SK-N-SH (cell line): ENCODE measurements at regions not wholly inside any gene's neighbourhood (a gene's known extent, or its start where the extent isn't known, plus 50 kb on each side); places are given as distances from the start of the nearest gene placed in this dataset.

Source experiments
- CTCF ChIA-PET: fragments of 300-600, 350-600 bp; formaldehyde crosslinking; extraction: SDS; loops from one replicate; lab custom pipeline; 2021; lab: Yijun Ruan, JAX
- POLR2A ChIA-PET: fragments of 350-600 bp; sonication (Branson Sonifier 250); formaldehyde crosslinking; extraction: SDS; loops from one replicate; lab custom pipeline; 2020; ENCODE audit warnings: antibody characterized with exemption, inconsistent platforms; lab: Yijun Ruan, JAX
- DNase-seq: peaks from one replicate; pipeline ENCODE4 v3.0.0; 2012
- H2AFZ ChIP-seq: fragments of 200-600 bp; sonication (generic); 2 replicates; pipeline ENCODE4 v1.8.1; 2016; ENCODE audit warnings: antibody characterized with exemption, mild to moderate bottlenecking, low read depth
- H3F3A ChIP-seq: fragments of 200-600 bp; sonication (generic); replicated peaks from 2 replicates; pipeline ENCODE3; 2016; ENCODE audit warnings: antibody characterized with exemption, mild to moderate bottlenecking; ENCODE audit not compliant: insufficient read depth
- H3K27ac ChIP-seq, 2 experiments: fragments of 200-500 bp in 1 of 2; fragments of 200-600 bp in 1 of 2; sonication (Bioruptor generic) in 1 of 2; sonication (generic), shearing (Covaris generic) in 1 of 2; 2 replicates each; pipeline versions ENCODE4 v1.5.1 to v1.6.1; 2014 to 2016; ENCODE audit warnings: low read depth in 2 of 2, inconsistent platforms in 1 of 2, low read length in 1 of 2, mild to moderate bottlenecking in 1 of 2, mixed read lengths in 1 of 2
- H3K27me3 ChIP-seq: fragments of 200-600 bp; sonication (generic), shearing (Covaris generic); 2 replicates; pipeline ENCODE4 v1.6.1; 2016; ENCODE audit warnings: mixed run types; ENCODE audit not compliant: insufficient read depth
- H3K36me3 ChIP-seq, 2 experiments: fragments of 200-500 bp in 1 of 2; fragments of 200-600 bp in 1 of 2; sonication (Bioruptor generic) in 1 of 2; sonication (generic) in 1 of 2; replicated peaks in 1 of 2; 2 replicates each; pipeline versions ENCODE3 to v1.5.1; 2014 to 2016; ENCODE audit warnings: low read length in 1 of 2, mild to moderate bottlenecking in 1 of 2; ENCODE audit not compliant: insufficient read depth in 2 of 2, control insufficient read depth in 1 of 2
- H3K4me1 ChIP-seq, 2 experiments: fragments of 200-500 bp in 1 of 2; fragments of 200-600 bp in 1 of 2; sonication (Bioruptor generic) in 1 of 2; sonication (generic), shearing (Covaris generic) in 1 of 2; 2 replicates each; pipeline versions ENCODE4 v1.5.1 to v1.6.1; 2014 to 2016; ENCODE audit warnings: low read depth in 1 of 2, low read length in 1 of 2, mixed run types in 1 of 2; ENCODE audit not compliant: insufficient read depth in 2 of 2, control insufficient read depth in 1 of 2
- H3K4me2 ChIP-seq: fragments of 200-600 bp; sonication (generic), shearing (Covaris generic); 2 replicates; pipeline ENCODE4 v1.6.1; 2017; ENCODE audit warnings: mixed run types
- H3K4me3 ChIP-seq, 2 experiments: fragments of 200-500 bp in 1 of 2; fragments of 200-600 bp in 1 of 2; sonication (Bioruptor generic) in 1 of 2; sonication (generic), shearing (Covaris generic) in 1 of 2; 2 replicates each; pipeline versions ENCODE4 v1.5.1 to v1.8.1; 2014 to 2016; ENCODE audit warnings: low read depth in 2 of 2, inconsistent platforms in 1 of 2, low read length in 1 of 2, mild to moderate bottlenecking in 1 of 2, mixed read lengths in 1 of 2, moderate library complexity in 1 of 2
- H3K79me2 ChIP-seq: fragments of 200-600 bp; sonication (generic); 2 replicates; pipeline ENCODE4 v1.8.1; 2017; ENCODE audit warnings: mild to moderate bottlenecking; ENCODE audit not compliant: insufficient read depth
- H3K9ac ChIP-seq: fragments of 200-600 bp; sonication (generic); 2 replicates; pipeline ENCODE4 v1.6.1; 2017; ENCODE audit warnings: mixed run types
- H3K9me2 ChIP-seq: fragments of 200-600 bp; sonication (generic); 2 replicates; pipeline ENCODE4 v1.6.1; 2017; ENCODE audit warnings: mixed run types
- H3K9me3 ChIP-seq: fragments of 200-600 bp; sonication (generic); 2 replicates; pipeline ENCODE4 v1.6.1; 2017; ENCODE audit warnings: mixed run types, mild to moderate bottlenecking, moderate library complexity
- H4K20me1 ChIP-seq: fragments of 200-600 bp; sonication (generic); 2 replicates; pipeline ENCODE4 v1.6.1; 2017; ENCODE audit warnings: mild to moderate bottlenecking, mixed run types; ENCODE audit not compliant: insufficient read depth
- CHD2 ChIP-seq: fragments of 150-350 bp; IDR thresholded peaks from 2 replicates; pipeline ENCODE4 v1.6.1; 2018; ENCODE audit warnings: low read length; ENCODE audit not compliant: partially characterized antibody
- CTCF ChIP-seq: fragments of 200-600 bp; sonication (generic); IDR thresholded peaks from 2 replicates; pipeline ENCODE4 v1.6.1; 2017; ENCODE audit warnings: antibody characterized with exemption, mild to moderate bottlenecking, moderate library complexity
- ELF1 ChIP-seq: IDR thresholded peaks from 2 replicates; pipeline ENCODE4 v1.4.0; 2012
- EZH2phosphoT487 ChIP-seq: fragments of 200-600 bp; sonication (generic); IDR thresholded peaks from 2 replicates; pipeline ENCODE4 v1.6.1; 2017; ENCODE audit warnings: low read depth, mixed run types, mild to moderate bottlenecking, antibody characterized with exemption, moderate library complexity, borderline replicate concordance
- FOSL2 ChIP-seq: IDR thresholded peaks from 2 replicates; pipeline ENCODE4 v1.4.0; 2012; ENCODE audit warnings: low read depth, mild to moderate bottlenecking, moderate library complexity, borderline replicate concordance
- FOXJ3 ChIP-seq: sonication (generic); formaldehyde crosslinking; IDR thresholded peaks from 2 replicates; pipeline ENCODE4 v1.5.1; 2020; ENCODE audit warnings: mild to moderate bottlenecking, missing genetic modification reagents
- FOXM1 ChIP-seq: IDR thresholded peaks from 2 replicates; pipeline ENCODE4 v1.4.0; 2012; ENCODE audit warnings: low read depth, mild to moderate bottlenecking
- GABPA ChIP-seq: IDR thresholded peaks from 2 replicates; pipeline ENCODE4 v1.4.0; 2012; ENCODE audit warnings: low read depth, mild to moderate bottlenecking
- GATA2 ChIP-seq: sonication (generic); formaldehyde crosslinking; IDR thresholded peaks from 2 replicates; pipeline ENCODE4 v1.5.0; 2020; ENCODE audit warnings: mild to moderate bottlenecking, missing genetic modification reagents
- IRF3 ChIP-seq: fragments of 150-350 bp; IDR thresholded peaks from 2 replicates; pipeline ENCODE4 v1.6.1; 2016; ENCODE audit warnings: mild to moderate bottlenecking, low read depth, low read length
- JUND ChIP-seq: IDR thresholded peaks from 2 replicates; pipeline ENCODE4 v1.4.0; 2012
- MAX ChIP-seq: IDR thresholded peaks from 2 replicates; pipeline ENCODE4 v1.4.0; 2012; ENCODE audit warnings: low read depth
- MXI1 ChIP-seq: IDR thresholded peaks from 2 replicates; pipeline ENCODE4 v1.6.1; 2012; ENCODE audit warnings: mild to moderate bottlenecking, low read depth, low read length, improper control_type of control experiment
- NFIC ChIP-seq: IDR thresholded peaks from 2 replicates; pipeline ENCODE4 v1.4.0; 2012; ENCODE audit warnings: borderline replicate concordance
- NRF1 ChIP-seq: IDR thresholded peaks from 2 replicates; pipeline ENCODE4 v1.6.1; 2012; ENCODE audit warnings: low read depth, mild to moderate bottlenecking, low read length
- PBX3 ChIP-seq: IDR thresholded peaks from 2 replicates; pipeline ENCODE4; 2012
- POLR2AphosphoS5 ChIP-seq: IDR thresholded peaks from 2 replicates; pipeline ENCODE4 v1.6.1; 2012; ENCODE audit warnings: low read depth, low read length
- RAD21 ChIP-seq: IDR thresholded peaks from 2 replicates; pipeline ENCODE4 v1.6.1; 2012; ENCODE audit warnings: mild to moderate bottlenecking, low read length
- RCOR1 ChIP-seq: fragments of 150-350 bp; IDR thresholded peaks from 2 replicates; pipeline ENCODE4 v1.6.1; 2017; ENCODE audit warnings: antibody characterized with exemption, low read length
- REST ChIP-seq: IDR thresholded peaks from 2 replicates; pipeline ENCODE4 v1.6.1; 2012; ENCODE audit warnings: mild to moderate bottlenecking, low read depth, low read length, moderate library complexity
- RFX5 ChIP-seq: IDR thresholded peaks from 2 replicates; pipeline ENCODE4 v1.6.1; 2012; ENCODE audit warnings: mild to moderate bottlenecking, improper control_type of control experiment, low read length
- RXRA ChIP-seq: IDR thresholded peaks from 2 replicates; pipeline ENCODE4 v1.4.0; 2012; ENCODE audit warnings: low read depth, mild to moderate bottlenecking, borderline replicate concordance
- TAF1 ChIP-seq: IDR thresholded peaks from 2 replicates; pipeline ENCODE4 v1.6.1; 2012; ENCODE audit warnings: low read depth, mild to moderate bottlenecking, low read length, moderate library complexity, borderline replicate concordance
- TCF12 ChIP-seq: IDR thresholded peaks from 2 replicates; pipeline ENCODE4 v1.4.0; 2012
- TEAD4 ChIP-seq: IDR thresholded peaks from 2 replicates; pipeline ENCODE4 v1.4.0; 2012; ENCODE audit warnings: mild to moderate bottlenecking, borderline replicate concordance; ENCODE audit not compliant: insufficient read depth
- USF2 ChIP-seq: fragments of 150-350 bp; IDR thresholded peaks from 2 replicates; pipeline ENCODE4 v1.6.1; 2017; ENCODE audit warnings: antibody characterized with exemption, low read length, low read depth, borderline replicate concordance
- YY1 ChIP-seq: IDR thresholded peaks from 2 replicates; pipeline ENCODE4 v1.4.0; 2012; ENCODE audit warnings: low read depth, mild to moderate bottlenecking
- WGBS: methylation state at CpG from one replicate; pipeline ENCODE4 v1.1.6; 2017; ENCODE audit warnings: low lambda C conversion rate; 5-methylcytosine and 5-hydroxymethylcytosine counted together

- no peaks in the 10 kb centered on the region for H3K27me3 ChIP-seq
- no peaks in the 10 kb centered on the region for H3K36me3 ChIP-seq
- H3K4me3 ChIP-seq = no peak overlapping the region
- DNase-seq = peak; percentile 0
- no peaks in the 10 kb centered on the region; a peak in 1 of 4 replicates for H3K4me1 ChIP-seq
- no peak overlapping the region for H3K9ac ChIP-seq
- H3F3A ChIP-seq = no peaks in the 10 kb centered on the region
- peak overlapping the region in 1 of 2 experiments; percentile 25; a peak in 2 of 4 replicates for H3K27ac ChIP-seq
- no peaks in the 10 kb centered on the region for H3K9me3 ChIP-seq
- no peak overlapping the region for H2AFZ ChIP-seq
- WGBS = 44% methylated on average over 4 of the region's 4 CpGs
- no peak overlapping the region for H3K4me2 ChIP-seq
- no peaks in the 10 kb centered on the region for H4K20me1 ChIP-seq
- no peaks in the 10 kb centered on the region for H3K79me2 ChIP-seq
- ChIA-PET CTCF (no interaction called here), POLR2A (no interaction called here)
- H3K9me2 ChIP-seq = no peaks in the 10 kb centered on the region
- no peak for TF ChIP-seq FOXJ3 (CRISPR knock-in tag)
- TF ChIP-seq YY1 = no peak
- no peak for TF ChIP-seq NRF1
- TF ChIP-seq RXRA = no peak
- TF ChIP-seq IRF3 = no peak
- no peak for TF ChIP-seq USF2
- no peak for TF ChIP-seq TEAD4
- peak; percentile 64 for TF ChIP-seq TCF12
- peak; percentile 66; the same call in 1 of the 2 replicates for TF ChIP-seq FOSL2
- no peak for TF ChIP-seq RAD21
- TF ChIP-seq JUND = peak; percentile 69
- TF ChIP-seq REST = no peak
- no peak for TF ChIP-seq GATA2 (CRISPR knock-in tag)
- TF ChIP-seq MXI1 = no peak
- no peak for TF ChIP-seq GABPA
- TF ChIP-seq POLR2AphosphoS5 = 0 out of 2 replicates have a peak, but pooled peaks have one; percentile 23
- TF ChIP-seq EZH2phosphoT487 = no peak
- TF ChIP-seq ELF1 = no peak
- TF ChIP-seq RFX5 = no peak
- TF ChIP-seq NFIC = no peak
- no peak for TF ChIP-seq FOXM1
- TF ChIP-seq MAX = no peak
- no peak for TF ChIP-seq TAF1
- no peak for TF ChIP-seq CTCF
- TF ChIP-seq CHD2 = no peak
- TF ChIP-seq RCOR1 = no peak
- peak; percentile 46 for TF ChIP-seq PBX3
These were observed 690.2 kb upstream of the DPPA4 start for GRCh38 chr3:110027446-110028080.
